HepG2 (cell line): ENCODE measurements at regions not wholly inside any gene's neighbourhood (a gene's known extent, or its start where the extent isn't known, plus 50 kb on each side); places are given as distances from the start of the nearest gene placed in this dataset.

Experiments used
- ATAC-seq: fragments of 200-7000 bp; cut with Tn5 transposase; 3 replicates; pipeline ENCODE4 v1.9.1; 2020; ENCODE audit warnings: mild to moderate bottlenecking, moderate library complexity
- BruUV-seq: library from RNA; stranded (reverse); fragments of 400-500 nt; replicated peaks from 2 replicates; lab custom pipeline; 2021; lab: Mats Ljungman, UMichigan
- CTCF ChIA-PET: fragments of 300-600 bp; formaldehyde crosslinking; extraction: SDS; loops from one replicate; lab custom pipeline; 2021; ENCODE audit warnings: low total read pairs, inconsistent platforms, low intra/inter-chr PET ratio; lab: Yijun Ruan, JAX
- POLR2A ChIA-PET: fragments of 350-600 bp; sonication (Branson Sonifier 250); formaldehyde crosslinking; loops from one replicate; lab custom pipeline; 2020; ENCODE audit warnings: antibody characterized with exemption, inconsistent platforms; lab: Yijun Ruan, JAX
- DNase-seq: peaks from one replicate; pipeline ENCODE4 v3.0.0-alpha.2; 2015; ENCODE audit warnings: low spot score
- FAIRE-seq: peaks from 3 replicates; lab custom pipeline; 2011; peaks lifted over from hg19 to GRCh38; lab: Jason Lieb, UNC
- H2AFZ ChIP-seq: one replicate; pipeline ENCODE4 v1.6.1; 2011; ENCODE audit warnings: low read length, inconsistent platforms
- H3K27ac ChIP-seq: fragments of 300-600 bp; 3 replicates; pipeline ENCODE4 v1.8.0; 2011; ENCODE audit warnings: mixed run types, mild to moderate bottlenecking, mixed read lengths, low read length, inconsistent platforms; ENCODE audit not compliant: insufficient read depth; ENCODE audit errors: extremely low read length
- H3K27me3 ChIP-seq, 2 experiments: fragments of 200-600 bp in 1 of 2; 2 replicates in 1 of 2; 3 replicates in 1 of 2; pipeline versions ENCODE4 v1.6.0 to v1.8.0; 2011; ENCODE audit warnings: low read length in 2 of 2, mild to moderate bottlenecking in 2 of 2, moderate library complexity in 2 of 2, inconsistent platforms in 1 of 2; ENCODE audit not compliant: insufficient read depth in 2 of 2, control insufficient read depth in 1 of 2
- H3K36me3 ChIP-seq, 2 experiments: fragments of 200-600 bp in 1 of 2; replicated peaks in 1 of 2; 2 replicates in 1 of 2; 3 replicates in 1 of 2; pipeline versions ENCODE4 v1.5.1 to v1.8.0; 2011; ENCODE audit warnings: low read length in 2 of 2, inconsistent platforms in 1 of 2; ENCODE audit not compliant: insufficient read depth in 2 of 2, control insufficient read depth in 1 of 2
- H3K4me1 ChIP-seq: 2 replicates; pipeline ENCODE4 v1.5.1; 2012; ENCODE audit warnings: low read length, inconsistent platforms; ENCODE audit not compliant: insufficient read depth
- H3K4me2 ChIP-seq: 2 replicates; pipeline ENCODE4 v1.6.0; 2011; ENCODE audit warnings: low read depth, low read length, inconsistent platforms
- H3K4me3 ChIP-seq, 3 experiments: fragments of 200-600 bp in 1 of 3; sonication (generic), shearing (Covaris generic) in 1 of 3; replicated peaks in 1 of 3; 2 replicates each; pipeline ENCODE4 v1.5.1; 2011 to 2016; ENCODE audit warnings: low read length in 3 of 3, inconsistent platforms in 2 of 3, low read depth in 2 of 3, mild to moderate bottlenecking in 2 of 3, control low read depth in 1 of 3, mixed read lengths in 1 of 3; ENCODE audit not compliant: insufficient read depth in 1 of 3
- H3K79me2 ChIP-seq: one replicate; pipeline ENCODE4 v1.6.1; 2011; ENCODE audit warnings: low read length, inconsistent platforms; ENCODE audit not compliant: insufficient read depth
- H3K9ac ChIP-seq: 2 replicates; pipeline ENCODE4 v1.6.0; 2011; ENCODE audit warnings: mild to moderate bottlenecking, low read depth, low read length, inconsistent platforms; ENCODE audit not compliant: insufficient read depth
- H3K9me3 ChIP-seq: 2 replicates; pipeline ENCODE4 v1.5.1; 2012; ENCODE audit warnings: mild to moderate bottlenecking, low read length
- H4K20me1 ChIP-seq: 2 replicates; pipeline ENCODE4 v1.6.0; 2011; ENCODE audit warnings: inconsistent platforms, mild to moderate bottlenecking, low read length, moderate library complexity; ENCODE audit not compliant: insufficient read depth
- HMG20A ChIP-seq: IDR thresholded peaks from 2 replicates; pipeline ENCODE4 v1.6.1; 2016; ENCODE audit warnings: borderline replicate concordance
- SMC3 ChIP-seq: IDR thresholded peaks from 2 replicates; pipeline ENCODE4 v1.6.1; 2011; ENCODE audit warnings: low read length, improper control_type of control experiment
- SRSF4 ChIP-seq: fragments of 200-400 bp; formaldehyde crosslinking; IDR thresholded peaks from one replicate; pipeline ENCODE4 v1.6.1; 2018; ENCODE audit warnings: mild to moderate bottlenecking, low read depth, low read length, moderate library complexity; ENCODE audit not compliant: poor library complexity, severe bottlenecking
- ZKSCAN1 ChIP-seq: fragments of 150-350 bp; IDR thresholded peaks from 2 replicates; pipeline ENCODE4 v1.6.1; 2014; ENCODE audit warnings: low read length
- ZNF333 ChIP-seq: sonication (generic); formaldehyde crosslinking; IDR thresholded peaks from 2 replicates; pipeline ENCODE4 v1.4.0; 2020; ENCODE audit warnings: mild to moderate bottlenecking, missing genetic modification reagents, borderline replicate concordance
- ZNF549 ChIP-seq: sonication (generic); formaldehyde crosslinking; IDR thresholded peaks from 2 replicates; pipeline ENCODE4 v1.5.0; 2020; ENCODE audit warnings: missing genetic modification reagents
- ZNF615 ChIP-seq: sonication (generic); formaldehyde crosslinking; IDR thresholded peaks from 2 replicates; pipeline ENCODE4 v1.5.0; 2020; ENCODE audit warnings: mild to moderate bottlenecking, missing genetic modification reagents, borderline replicate concordance
- ZNF883 ChIP-seq: sonication (generic); formaldehyde crosslinking; IDR thresholded peaks from 2 replicates; pipeline ENCODE4 v1.5.1; 2020; ENCODE audit warnings: mild to moderate bottlenecking, missing genetic modification reagents; ENCODE audit errors: not compliant biosample characterization
- WGBS: methylation state at CpG from one replicate; pipeline ENCODE4 v1.1.6; 2017; ENCODE audit warnings: low lambda C conversion rate; 5-methylcytosine and 5-hydroxymethylcytosine counted together
- in situ Hi-C: cut with HindIII; loops from 2 replicates; pipeline ENCODE4 v1.10.0; 2017; ENCODE audit warnings: low pct_unique_long_range_greater_than_20kb; ENCODE audit not compliant: extremely low pct_ligation_motif_present
- intact Hi-C: fragments of 100-400 bp; cut with micrococcal nuclease; formaldehyde crosslinking; loops from one replicate; pipeline ENCODE4 v1.10.0; 2022; ENCODE audit not compliant: unreplicated experiment
- TF ChIP-seq, protein P1 (sequence below): sonication (generic); formaldehyde crosslinking; IDR thresholded peaks from 2 replicates; pipeline ENCODE4 v1.4.0; 2020; ENCODE audit warnings: missing genetic modification reagents
- TF ChIP-seq, protein P2 (sequence below): sonication (generic); formaldehyde crosslinking; IDR thresholded peaks from 2 replicates; pipeline ENCODE4 v1.5.0; 2020; ENCODE audit warnings: mild to moderate bottlenecking, missing genetic modification reagents, moderate library complexity
- TF ChIP-seq, protein P3 (sequence below): sonication (generic); formaldehyde crosslinking; IDR thresholded peaks from 2 replicates; pipeline ENCODE4 v1.4.0; 2020; ENCODE audit warnings: missing genetic modification reagents

GRCh38 chr2:239775623-239776435, 249.3 kb downstream of the NDUFA10 start:
- POLR2A ChIA-PET: no interaction called here
- TF ChIP-seq HMG20A (CRISPR knock-in tag): no peak
- TF ChIP-seq, protein P1, sequence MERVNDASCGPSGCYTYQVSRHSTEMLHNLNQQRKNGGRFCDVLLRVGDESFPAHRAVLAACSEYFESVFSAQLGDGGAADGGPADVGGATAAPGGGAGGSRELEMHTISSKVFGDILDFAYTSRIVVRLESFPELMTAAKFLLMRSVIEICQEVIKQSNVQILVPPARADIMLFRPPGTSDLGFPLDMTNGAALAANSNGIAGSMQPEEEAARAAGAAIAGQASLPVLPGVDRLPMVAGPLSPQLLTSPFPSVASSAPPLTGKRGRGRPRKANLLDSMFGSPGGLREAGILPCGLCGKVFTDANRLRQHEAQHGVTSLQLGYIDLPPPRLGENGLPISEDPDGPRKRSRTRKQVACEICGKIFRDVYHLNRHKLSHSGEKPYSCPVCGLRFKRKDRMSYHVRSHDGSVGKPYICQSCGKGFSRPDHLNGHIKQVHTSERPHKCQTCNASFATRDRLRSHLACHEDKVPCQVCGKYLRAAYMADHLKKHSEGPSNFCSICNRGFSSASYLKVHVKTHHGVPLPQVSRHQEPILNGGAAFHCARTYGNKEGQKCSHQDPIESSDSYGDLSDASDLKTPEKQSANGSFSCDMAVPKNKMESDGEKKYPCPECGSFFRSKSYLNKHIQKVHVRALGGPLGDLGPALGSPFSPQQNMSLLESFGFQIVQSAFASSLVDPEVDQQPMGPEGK (CRISPR knock-in tag): no peak
- no peak for TF ChIP-seq ZNF615 (CRISPR knock-in tag)
- no peak for TF ChIP-seq ZNF333
- TF ChIP-seq ZNF549: no peak
- TF ChIP-seq, protein P2, sequence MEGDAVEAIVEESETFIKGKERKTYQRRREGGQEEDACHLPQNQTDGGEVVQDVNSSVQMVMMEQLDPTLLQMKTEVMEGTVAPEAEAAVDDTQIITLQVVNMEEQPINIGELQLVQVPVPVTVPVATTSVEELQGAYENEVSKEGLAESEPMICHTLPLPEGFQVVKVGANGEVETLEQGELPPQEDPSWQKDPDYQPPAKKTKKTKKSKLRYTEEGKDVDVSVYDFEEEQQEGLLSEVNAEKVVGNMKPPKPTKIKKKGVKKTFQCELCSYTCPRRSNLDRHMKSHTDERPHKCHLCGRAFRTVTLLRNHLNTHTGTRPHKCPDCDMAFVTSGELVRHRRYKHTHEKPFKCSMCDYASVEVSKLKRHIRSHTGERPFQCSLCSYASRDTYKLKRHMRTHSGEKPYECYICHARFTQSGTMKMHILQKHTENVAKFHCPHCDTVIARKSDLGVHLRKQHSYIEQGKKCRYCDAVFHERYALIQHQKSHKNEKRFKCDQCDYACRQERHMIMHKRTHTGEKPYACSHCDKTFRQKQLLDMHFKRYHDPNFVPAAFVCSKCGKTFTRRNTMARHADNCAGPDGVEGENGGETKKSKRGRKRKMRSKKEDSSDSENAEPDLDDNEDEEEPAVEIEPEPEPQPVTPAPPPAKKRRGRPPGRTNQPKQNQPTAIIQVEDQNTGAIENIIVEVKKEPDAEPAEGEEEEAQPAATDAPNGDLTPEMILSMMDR (CRISPR knock-in tag): no peak
- TF ChIP-seq, protein P3, sequence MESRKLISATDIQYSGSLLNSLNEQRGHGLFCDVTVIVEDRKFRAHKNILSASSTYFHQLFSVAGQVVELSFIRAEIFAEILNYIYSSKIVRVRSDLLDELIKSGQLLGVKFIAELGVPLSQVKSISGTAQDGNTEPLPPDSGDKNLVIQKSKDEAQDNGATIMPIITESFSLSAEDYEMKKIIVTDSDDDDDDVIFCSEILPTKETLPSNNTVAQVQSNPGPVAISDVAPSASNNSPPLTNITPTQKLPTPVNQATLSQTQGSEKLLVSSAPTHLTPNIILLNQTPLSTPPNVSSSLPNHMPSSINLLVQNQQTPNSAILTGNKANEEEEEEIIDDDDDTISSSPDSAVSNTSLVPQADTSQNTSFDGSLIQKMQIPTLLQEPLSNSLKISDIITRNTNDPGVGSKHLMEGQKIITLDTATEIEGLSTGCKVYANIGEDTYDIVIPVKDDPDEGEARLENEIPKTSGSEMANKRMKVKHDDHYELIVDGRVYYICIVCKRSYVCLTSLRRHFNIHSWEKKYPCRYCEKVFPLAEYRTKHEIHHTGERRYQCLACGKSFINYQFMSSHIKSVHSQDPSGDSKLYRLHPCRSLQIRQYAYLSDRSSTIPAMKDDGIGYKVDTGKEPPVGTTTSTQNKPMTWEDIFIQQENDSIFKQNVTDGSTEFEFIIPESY (CRISPR knock-in tag): no peak
- no peak for TF ChIP-seq ZNF883
- TF ChIP-seq ZKSCAN1: no peak
- no peak for TF ChIP-seq SRSF4
- TF ChIP-seq SMC3: no peak

More at GRCh38 chr2:239775623-239776435, 249.3 kb downstream of the NDUFA10 start:
- Histone ChIP-seq H2AFZ (no peak overlapping the region), H3K9ac (no peak overlapping the region), H3K27ac (no peak overlapping the region), H4K20me1 (no peaks in the 10 kb centered on the region), H3K9me3 (peaks cover 8% of the 10 kb centered on the region), H3K4me1 (no peaks in the 10 kb centered on the region), H3K79me2 (no peaks in the 10 kb centered on the region), H3K36me3 (no peaks in the 10 kb centered on the region), H3K4me2 (no peak overlapping the region), H3K4me3 (no peak overlapping the region), H3K27me3 (peaks cover 21 to 86% of the 10 kb centered on the region in 2 experiments; a peak in 4 of 5 replicates)
- 36% methylated on average over 21 of the region's 21 CpGs for WGBS
- CTCF ChIA-PET: no interaction called here
- ATAC-seq (no peak), FAIRE-seq (no peak), DNase-seq (no peak)
- in situ Hi-C loops: no loop called here
- intact Hi-C loops: no loop called here
- no TSS peak for BruUV-seq
